ENCODE measurements at regions not wholly inside any gene's neighbourhood (a gene's known extent, or its start where the extent isn't known, plus 50 kb on each side); places are given as distances from the start of the nearest gene placed in this dataset.
"Not testable (repeated sequence)": the region's sequence is repeated elsewhere in the genome, so short reads cannot be mapped to it uniquely, and the experiment has no call there.

DNA sequence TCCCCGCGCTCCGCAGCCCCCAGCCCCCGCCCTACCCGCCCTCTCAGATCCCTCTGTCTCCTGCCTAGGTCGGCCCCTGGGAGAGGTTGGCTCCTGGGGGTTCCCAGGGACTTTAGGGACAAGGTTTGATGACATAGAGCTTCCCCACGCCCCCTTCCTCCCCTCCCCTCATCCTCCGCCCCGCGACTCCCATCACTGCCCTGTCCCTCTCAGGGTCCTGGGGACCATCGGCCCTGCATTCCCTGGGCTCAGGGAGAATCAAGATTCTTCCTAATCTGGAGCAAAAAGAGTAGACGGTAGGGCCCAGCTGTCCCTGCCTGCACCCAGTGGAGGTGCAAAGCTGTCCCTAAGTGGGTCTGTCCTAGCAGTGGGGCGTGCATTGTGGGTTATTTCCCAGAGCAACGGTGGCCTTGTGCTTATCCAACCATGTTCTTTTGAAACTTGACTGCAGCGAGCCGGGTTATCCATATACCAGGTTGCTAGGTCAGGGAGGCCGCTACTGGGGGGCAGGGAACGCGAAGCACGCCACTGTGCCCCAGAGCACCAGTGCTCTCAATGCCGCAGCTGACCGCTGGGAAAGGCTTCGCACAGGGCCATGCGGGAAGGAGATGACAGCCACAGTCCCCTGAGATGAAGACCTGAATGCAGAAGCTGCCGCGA is 124.4 kb upstream of the PRMT8 start:
- DNase-seq (ENCODE audit: low spot score) = no peak

DNA sequence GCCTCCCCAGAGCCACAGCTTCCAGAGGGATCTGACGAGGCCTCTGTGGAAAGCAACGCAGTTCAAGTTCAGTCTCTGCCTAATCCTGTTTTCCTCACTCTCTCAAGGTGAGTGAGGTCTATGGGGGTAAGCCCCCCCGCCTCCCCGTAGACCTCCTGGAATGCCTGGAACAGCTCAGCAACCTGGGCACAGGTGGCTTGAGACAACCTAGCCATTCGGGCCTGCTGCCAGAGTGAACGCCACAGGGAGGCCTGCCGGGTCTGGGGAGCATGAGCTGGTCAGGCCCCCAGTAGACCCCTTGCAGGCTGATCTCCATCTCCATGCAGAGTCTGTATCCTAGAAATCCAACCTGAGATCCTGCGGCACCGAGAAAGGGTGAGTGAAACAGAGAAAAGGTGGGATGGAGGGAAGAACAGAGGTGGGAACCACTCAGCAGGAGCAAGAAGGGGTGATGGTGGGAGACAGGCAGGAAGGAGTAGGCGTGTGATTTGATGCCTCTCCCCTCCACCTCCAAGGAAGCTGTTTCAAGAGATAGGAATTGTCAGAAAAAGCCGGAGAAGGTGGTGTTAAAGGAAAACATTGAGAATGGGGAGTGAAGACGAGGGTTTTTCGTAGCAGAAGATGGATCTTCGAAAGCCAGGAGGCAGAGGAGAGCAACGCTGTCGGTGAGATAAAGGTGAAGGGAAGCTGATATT is 123.1 kb upstream of the PRMT8 start:
- ATAC-seq (no peak), DNase-seq (ENCODE audit: low spot score) (no peak)

More for the DNA sequence above, 124.4 kb upstream of the PRMT8 start:
- no peak for ATAC-seq

DNA sequence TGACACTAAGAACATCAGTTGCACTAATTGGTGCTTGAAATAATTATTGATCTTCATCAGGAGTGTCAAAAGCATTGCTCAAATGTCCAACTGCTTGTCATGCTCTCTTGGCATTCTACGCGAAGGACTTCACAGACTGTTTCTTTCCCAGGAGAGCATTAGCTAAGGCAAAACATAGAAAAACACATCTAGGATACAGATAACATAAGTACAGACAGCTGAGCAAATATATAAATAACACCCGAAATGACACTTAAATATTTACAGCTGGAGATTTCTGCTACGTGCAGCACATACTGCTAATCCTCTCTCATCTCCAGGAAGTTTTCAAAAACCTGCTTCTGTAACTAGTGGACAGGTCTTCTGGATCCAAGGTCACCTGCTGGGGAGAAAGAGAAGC is 120.0 kb upstream of the PRMT8 start:
- DNase-seq (ENCODE audit: low spot score) = no peak
- ATAC-seq = no peak

DNA sequence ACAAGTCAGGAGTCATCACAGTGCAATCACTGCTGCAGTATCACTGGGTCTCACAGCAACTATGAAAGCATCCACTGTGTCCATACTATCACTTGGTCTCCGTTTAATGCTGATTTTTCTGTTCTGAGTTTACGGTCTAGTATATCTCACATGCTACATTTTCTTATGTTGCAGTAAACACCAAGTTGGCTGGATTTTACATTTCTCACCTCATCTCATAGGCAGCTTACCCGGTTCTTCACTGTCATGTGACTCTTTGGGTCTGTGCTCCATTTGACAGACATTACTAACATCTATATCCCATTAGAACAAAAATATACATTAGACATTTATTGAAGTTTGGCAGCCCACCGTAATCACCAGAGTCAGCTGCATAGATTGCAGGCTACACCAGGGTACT is 115.7 kb upstream of the PRMT8 start:
- DNase-seq (ENCODE audit: low spot score) (no peak), ATAC-seq (no peak)

DNA sequence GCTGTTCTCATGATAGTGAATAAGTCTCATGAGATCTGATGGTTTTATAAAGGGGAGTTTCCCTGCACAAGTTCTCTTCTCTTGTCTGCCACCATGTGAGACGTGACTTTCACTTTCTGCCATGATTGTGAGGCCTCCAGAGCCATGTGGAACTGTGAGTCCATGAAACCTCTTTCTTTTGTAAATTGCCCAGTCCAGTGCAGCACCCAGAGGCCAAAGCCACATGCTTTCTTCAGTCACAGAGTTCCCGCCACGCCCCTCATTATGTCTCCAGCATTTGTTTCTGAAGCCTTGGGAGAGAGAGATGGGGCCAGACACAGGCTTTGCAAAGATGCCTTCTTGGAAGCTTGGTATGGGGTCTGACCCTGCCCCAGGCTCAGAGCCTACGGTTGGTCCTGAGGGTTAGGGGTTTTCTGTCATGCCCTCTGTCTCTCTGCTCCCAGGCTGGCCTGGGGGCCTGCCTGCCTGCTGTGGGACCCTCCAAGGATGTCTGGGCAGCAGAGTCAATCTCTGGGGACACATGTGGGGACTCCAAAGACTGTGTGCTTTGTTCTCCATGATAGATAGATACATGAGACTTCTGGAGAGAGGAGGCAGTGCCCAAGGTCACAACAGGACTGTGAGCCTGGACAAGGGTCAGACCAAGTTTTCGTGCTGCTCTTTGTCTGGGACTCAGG is 114.1 kb upstream of the PRMT8 start:
- no peak for DNase-seq (ENCODE audit: low spot score)
- no peak for ATAC-seq

DNA sequence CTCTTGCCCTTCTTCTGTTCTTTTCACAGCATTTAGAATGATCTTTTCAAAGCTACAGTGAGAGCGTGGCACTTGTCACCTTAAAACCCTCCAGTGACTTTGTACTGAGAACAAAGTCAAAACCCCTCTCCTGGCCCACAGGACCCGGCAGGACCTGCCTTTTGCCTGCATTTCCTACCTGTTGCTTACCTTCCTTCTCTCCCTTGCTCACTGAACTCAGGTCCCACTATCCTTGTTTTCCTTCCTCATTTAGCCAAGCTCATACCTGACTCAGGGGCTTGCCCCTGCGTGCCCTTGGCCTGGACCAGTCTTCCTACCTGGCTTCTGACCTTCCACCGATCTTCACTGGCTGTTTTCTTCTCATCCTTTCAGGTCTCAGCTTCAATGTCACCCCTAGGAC is 112.3 kb upstream of the PRMT8 start:
- ATAC-seq (no peak), DNase-seq (ENCODE audit: low spot score) (no peak)

- no peak for ATAC-seq
- DNase-seq (ENCODE audit: low spot score) = no peak
These were observed 111.9 kb upstream of the PRMT8 start for GRCh38 chr12:3379079-3379478.

DNA sequence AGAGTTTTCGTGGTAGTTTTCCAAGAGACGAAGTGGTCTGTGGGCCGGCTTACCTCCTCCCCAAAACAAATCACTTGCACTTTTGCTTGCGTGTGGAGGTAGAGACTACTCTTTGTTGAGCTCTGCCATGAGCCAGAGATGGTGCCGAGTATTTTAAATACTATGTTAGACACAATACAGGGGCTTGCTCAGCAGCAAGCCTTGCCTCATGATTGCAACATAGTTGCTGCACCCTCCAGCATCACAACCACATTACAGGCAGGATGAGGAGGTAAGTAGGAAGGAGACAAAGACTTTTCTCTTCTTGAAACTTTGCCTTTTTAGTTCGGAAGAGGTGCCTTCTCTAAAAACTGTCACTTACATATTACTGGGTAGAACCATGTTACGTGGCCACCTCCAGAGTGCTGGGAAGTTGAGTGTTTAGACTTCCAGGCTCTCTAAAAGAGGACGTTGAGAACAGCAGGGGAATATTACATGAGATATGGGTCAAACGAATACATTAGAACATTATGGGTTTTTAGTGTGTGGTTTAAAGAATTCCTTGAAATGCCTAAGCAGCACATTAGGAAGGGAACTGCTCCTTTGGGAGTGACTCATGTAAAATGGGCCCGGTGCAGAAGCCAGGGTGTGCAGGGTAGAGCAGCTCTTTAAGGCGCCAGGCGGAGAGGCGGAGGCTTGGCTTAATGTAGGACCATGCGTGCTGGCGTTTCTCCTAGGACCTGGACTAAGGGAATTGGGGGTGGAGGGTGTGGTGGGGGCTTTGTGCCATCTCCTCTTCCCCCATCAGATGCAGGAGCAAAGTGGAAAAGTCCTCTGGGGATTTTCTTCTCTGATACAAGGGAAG is 110.6 kb upstream of the PRMT8 start:
- no peak for ATAC-seq
- DNase-seq (ENCODE audit: low spot score) = no peak

GRCh38 chr12:3381059-3382047 is 109.7 kb upstream of the PRMT8 start:
- ATAC-seq (no peak), DNase-seq (ENCODE audit: low spot score) (no peak)

DNA sequence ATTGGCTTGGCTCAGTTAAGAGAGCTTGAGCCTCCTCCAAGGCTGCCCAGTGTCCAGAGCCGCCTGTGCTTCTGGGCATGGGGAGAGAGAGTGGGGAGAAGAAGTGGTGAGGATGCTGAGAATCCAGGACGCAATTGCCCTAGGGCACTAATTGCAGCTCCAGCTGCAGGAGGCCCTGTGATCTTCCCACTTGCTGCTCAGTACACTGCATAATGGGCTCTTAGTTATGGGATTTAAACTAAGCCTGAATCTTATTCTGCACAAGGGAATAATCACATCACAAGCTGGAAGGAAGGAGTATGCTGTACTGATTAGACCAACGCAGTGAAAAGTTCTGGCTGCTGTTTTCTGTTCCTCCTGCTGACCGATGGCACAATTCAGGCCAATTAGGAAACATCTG is 101.0 kb upstream of the PRMT8 start:
- DNase-seq (ENCODE audit: low spot score) (no peak), ATAC-seq (no peak)

DNA sequence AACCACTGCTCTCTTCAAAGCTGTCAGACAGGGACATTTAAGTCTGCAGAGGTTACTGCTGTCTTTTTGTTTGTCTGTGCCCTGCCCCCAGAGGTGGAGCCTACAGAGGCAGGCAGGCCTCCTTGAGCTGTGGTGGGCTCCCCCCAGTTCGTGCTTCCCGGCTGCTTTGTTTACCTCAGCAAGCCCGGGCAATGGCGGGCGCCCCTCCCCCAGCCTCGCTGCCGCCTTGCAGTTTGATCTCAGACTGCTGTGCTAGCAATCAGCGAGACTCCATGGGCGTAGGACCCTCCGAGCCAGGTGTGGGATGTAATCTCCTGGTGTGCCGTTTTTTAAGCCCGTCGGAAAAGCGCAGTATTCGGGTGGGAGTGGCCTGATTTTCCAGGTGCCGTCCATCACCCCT is 93.4 kb upstream of the PRMT8 start:
- not testable (repeated sequence) for ATAC-seq; DNase-seq (ENCODE audit: low spot score)

- no peak for DNase-seq (ENCODE audit: low spot score)
- ATAC-seq = no peak
These were observed 92.7 kb upstream of the PRMT8 start for GRCh38 chr12:3398196-3398789.

- ATAC-seq (no peak), DNase-seq (ENCODE audit: low spot score) (no peak)
These were observed 85.2 kb upstream of the PRMT8 start for GRCh38 chr12:3405821-3406220.

DNA sequence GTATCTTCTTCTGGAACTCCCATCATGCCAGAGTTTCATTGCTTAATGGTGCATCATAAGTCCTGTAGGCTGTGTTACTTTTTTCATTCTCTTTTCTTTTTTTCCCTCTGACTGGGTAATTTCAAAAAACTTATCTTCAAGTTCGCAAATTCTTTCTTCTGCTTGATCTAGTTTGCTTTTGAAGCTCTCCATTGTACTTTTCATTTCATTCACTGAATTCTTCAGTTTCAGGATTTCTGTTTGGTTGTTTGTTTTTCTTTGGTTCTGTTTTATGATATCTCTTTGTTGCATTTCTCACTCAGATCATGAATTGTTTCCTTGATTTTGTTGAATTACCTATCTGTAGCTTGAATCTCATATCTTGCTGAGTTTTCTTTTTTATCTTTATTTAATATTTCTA is 83.3 kb upstream of the PRMT8 start:
- DNase-seq (ENCODE audit: low spot score) = no peak
- ATAC-seq = no peak

DNA sequence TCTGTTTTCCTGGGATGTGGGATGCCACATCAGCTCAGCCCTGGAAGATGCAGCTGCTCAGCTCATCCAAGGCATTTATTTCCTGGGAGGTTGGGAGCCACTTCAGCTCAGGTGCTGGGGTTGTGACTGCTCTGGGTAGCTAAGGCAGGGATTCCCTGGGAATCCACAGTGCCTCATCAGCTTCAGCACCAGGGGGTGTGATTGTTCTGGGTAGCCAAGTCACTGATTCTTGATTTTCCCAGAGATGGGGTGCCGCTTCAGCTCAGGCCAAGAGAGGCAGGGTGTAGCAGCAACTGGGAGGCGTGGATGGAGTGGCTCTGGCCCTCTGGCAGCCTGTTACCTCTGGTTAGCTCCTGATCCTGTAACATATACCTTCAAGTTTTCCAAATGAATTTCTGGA is 81.3 kb upstream of the PRMT8 start:
- no peak for DNase-seq (ENCODE audit: low spot score)
- no peak for ATAC-seq

- ATAC-seq (no peak), DNase-seq (ENCODE audit: low spot score) (no peak)
These were observed 74.8 kb upstream of the PRMT8 start for GRCh38 chr12:3416159-3416558.

GRCh38 chr12:3416670-3417069 is 74.3 kb upstream of the PRMT8 start:
- DNase-seq (ENCODE audit: low spot score) = no peak
- no peak for ATAC-seq

- DNase-seq (ENCODE audit: low spot score) (no peak), ATAC-seq (no peak)
These were observed 73.9 kb upstream of the PRMT8 start for GRCh38 chr12:3417113-3417512.

DNA sequence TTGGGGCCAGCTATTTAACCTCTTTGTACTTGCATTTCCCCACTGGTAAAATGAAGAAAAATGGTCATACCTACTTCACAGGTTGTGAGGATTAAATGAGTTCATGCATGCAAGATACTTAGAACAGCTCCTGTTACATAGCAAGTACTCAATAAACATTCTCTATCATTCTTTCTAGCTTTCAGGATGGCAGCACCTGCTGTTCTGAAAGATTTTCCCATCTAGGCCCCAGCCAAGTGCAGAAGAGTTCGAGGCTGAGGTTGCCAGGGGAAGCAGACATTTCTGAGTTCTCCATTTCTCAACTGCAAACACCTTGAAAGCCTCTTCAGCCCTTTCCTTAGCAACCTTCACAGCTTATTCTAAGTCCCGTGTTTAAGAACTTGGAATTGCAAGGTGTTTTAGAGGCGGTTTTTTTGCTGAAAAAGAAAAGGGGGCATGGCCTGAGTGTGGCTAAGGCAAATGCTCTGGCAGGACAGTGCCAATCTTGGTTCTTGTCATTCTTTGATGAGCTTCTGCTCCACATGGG is 73.0 kb upstream of the PRMT8 start:
- no peak for DNase-seq (ENCODE audit: low spot score)
- no peak for ATAC-seq
